ENCODE measurements at regions not wholly inside any gene's neighbourhood (a gene's known extent, or its start where the extent isn't known, plus 50 kb on each side); places are given as distances from the start of the nearest gene placed in this dataset.

- TF ChIP-seq REST (IDR thresholded peaks at IDR 0.05) (no peak), TP53 (CRISPR knock-in tag; IDR thresholded peaks at IDR 0.05) (no peak), JUNB (IDR thresholded peaks at IDR 0.05) (no peak), MYC (IDR thresholded peaks at IDR 0.05; ENCODE audit: borderline replicate concordance, low read length) (no peak), CTCF (IDR thresholded peaks at IDR 0.05) (no peak), EP300 (IDR thresholded peaks at IDR 0.05) (no peak), POLR2A (IDR thresholded peaks at IDR 0.05; ENCODE audit: low read length) (no peak), PHF8 (IDR thresholded peaks at IDR 0.05; ENCODE audit: borderline replicate concordance, low read depth) (no peak), CEBPB (IDR thresholded peaks at IDR 0.05) (no peak)
These were observed 52.4 kb upstream of the ATF7IP2 start for GRCh38 chr16:10333321-10334032.
